GM18870 (cell line): ENCODE measurements at regions not wholly inside any gene's neighbourhood (a gene's known extent, or its start where the extent isn't known, plus 50 kb on each side); places are given as distances from the start of the nearest gene placed in this dataset.

Source experiments
- ATAC-seq: cut with Tn5 transposase; IDR thresholded peaks from one replicate; pipeline ENCODE4 v1.9.1; 2021; ENCODE audit warnings: moderate library complexity; ENCODE audit not compliant: unreplicated experiment

- no peak for ATAC-seq
These were observed 301.6 kb downstream of the SLITRK6 start for GRCh38 chr13:85497652-85498051.

GRCh38 chr13:85492283-85492682 is 306.9 kb downstream of the SLITRK6 start:
- ATAC-seq, result no peak

- ATAC-seq, result no peak
These were observed 312.6 kb downstream of the SLITRK6 start for GRCh38 chr13:85486663-85487062.

GRCh38 chr13:85473144-85473543 is 326.1 kb downstream of the SLITRK6 start:
- ATAC-seq, result no peak

DNA sequence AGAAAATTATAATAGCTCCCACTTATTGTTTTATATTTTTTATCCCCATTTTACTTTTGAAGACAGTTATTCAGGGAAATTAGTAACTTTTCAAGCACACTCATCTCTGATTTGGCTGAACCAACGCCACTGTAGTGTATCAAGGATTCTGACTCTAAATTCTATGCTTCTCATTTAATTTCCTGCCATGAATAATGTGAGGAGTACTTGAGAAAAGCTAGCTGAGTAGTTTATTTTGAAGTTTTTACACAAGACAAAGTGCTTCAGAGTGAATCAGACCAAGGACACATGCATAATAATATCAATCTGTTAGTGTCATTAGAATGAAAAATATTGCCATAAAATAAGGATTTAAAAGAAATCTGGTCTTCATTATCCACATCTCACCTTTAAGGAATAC is 329.9 kb downstream of the SLITRK6 start:
- ATAC-seq, result no peak

DNA sequence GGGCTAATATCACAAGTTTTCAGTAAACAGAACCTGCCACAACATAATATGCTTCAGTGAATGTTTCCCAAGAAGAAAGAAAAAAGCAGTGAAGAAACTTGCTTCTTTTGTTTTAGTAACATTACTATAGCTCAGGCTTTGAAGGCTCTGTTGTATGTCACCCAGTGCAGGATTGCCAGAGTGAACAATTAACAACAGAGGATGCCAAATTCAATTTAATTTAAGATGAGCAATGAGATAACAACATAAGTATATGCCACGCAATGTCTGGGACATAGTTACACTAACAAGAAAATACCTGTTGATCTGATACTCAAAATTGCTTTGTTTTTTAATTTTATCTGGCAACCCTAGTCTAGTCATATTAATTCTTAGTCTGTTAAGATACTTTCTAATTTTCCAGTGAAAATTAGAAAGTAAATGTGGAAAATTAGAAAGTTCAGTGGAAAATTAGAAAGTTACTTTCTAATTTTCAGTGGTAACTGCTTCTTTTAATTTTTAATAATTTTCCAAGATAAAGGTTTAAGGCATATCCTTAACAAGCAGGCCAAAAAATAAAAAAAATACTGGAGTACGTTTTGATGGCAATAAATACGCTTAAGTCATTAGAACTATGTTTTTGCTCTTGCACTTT is 336.3 kb downstream of the SLITRK6 start:
- ATAC-seq, result no peak

DNA sequence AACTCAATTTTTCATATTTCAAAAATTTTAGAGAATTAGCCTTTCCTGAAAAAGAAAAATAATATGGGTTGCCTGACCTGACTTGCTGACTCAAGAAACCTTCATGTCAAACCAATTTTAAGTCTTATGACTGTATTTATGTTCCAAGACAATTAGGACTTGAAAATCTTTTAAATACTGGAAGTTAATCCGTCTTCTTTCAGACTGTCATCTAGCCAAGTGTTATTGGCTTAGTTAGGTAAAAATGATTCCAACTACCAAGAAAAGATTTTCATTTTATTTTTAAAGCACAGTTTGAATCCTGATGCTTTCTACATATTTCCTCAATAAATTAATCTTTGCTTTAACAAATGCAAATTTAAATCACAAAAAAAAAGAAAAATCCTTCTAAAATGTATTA is 337.6 kb downstream of the SLITRK6 start:
- no peak for ATAC-seq

GRCh38 chr13:85445534-85445933 is 353.7 kb downstream of the SLITRK6 start:
- ATAC-seq, result no peak

DNA sequence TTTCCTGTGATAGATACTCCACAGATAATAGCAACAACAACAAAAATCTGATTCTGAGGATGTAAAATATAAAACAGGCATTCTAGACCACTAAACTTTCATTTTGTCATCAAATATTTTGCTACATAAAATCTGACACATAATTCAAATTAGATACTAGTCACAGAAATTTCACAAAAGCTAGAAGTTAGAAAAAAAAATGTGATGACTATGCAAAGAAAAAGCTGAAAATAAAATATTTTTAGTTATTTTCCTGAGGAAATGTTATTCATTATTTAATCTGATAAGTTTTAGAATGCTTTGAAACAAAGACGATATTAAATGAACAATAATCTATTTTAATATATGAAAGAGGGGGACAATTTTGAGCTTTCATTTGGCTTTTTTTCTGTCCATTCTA is 357.2 kb downstream of the SLITRK6 start:
- no peak for ATAC-seq

DNA sequence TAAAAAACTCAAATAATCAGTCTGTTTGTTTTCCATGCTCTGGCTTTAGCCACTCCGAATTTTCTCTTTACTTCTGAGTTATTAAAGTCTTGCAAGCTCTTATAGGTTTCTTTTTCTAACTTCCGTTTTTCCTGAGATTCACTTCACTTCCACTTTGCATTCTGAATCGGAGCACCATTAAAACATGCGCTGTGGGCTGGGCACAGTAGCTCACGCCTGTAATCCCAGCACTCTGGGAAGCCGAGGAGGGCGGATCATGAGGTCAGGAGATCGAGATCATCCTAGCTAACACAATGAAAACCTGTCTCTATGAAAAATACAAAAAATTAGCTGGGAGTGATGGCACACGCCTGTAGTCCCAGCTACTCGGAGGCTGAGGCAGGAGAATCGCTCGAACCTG is 357.9 kb downstream of the SLITRK6 start:
- no peak for ATAC-seq

- ATAC-seq, result no peak
These were observed 363.2 kb downstream of the SLITRK6 start for GRCh38 chr13:85436029-85436428.

DNA sequence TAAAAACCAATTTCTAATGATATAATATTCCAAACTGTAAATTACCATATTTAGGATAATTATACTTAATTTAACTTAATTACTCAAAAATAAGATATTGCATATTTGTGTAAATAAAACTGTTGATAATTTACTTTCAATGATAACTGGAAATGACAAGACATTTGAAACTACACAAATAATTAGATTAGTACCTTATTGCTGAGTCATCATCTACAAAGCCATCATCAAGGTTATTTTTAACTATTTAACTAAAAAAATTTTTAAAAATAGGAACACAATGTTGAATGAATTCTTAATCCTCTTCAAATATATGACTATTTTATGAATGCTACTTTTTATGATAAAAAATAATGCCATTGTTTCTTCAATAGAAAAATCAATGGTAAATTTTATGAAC is 364.3 kb downstream of the SLITRK6 start:
- ATAC-seq, result no peak

DNA sequence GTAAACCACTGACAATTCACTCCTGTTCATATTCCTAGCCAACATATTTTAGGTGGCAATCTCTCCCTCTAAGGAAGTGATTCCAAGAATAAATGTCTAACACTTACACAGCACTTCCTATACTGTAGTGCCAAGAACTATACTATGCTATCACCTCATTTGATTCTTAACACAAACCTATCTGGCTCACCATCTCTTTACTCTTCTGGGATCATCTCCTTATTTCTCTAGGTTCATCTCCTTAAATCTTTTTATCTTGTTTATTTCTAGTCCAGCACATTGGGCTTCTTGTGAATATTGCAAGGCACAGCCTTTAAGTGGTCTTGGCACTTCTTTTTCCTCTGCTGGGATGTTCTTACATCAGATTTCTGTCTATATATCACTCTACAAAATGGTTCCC is 366.3 kb downstream of the SLITRK6 start:
- ATAC-seq, result no peak

DNA sequence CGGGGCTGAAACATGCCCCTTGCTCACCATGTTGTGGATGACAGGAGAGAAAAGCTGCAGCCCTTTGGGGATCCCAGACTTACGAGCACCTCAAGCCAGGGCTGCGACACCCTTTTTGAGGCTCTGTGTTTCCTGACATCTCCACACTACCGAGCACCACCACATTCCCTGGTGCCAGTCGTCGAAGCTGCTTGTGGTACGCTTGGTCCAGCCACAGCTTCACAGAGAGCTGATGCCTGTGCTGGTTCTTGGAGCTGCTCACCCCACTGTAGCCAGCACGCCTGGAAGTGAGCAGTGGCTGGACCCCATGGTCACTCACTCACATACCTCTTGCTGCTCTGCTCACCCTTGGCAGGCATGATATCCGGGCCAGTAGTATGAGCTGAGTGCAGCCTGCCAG is 367.5 kb downstream of the SLITRK6 start:
- no peak for ATAC-seq

- ATAC-seq, result no peak
These were observed 368.9 kb downstream of the SLITRK6 start for GRCh38 chr13:85430216-85430794.

- ATAC-seq, result no peak
These were observed 371.8 kb downstream of the SLITRK6 start for GRCh38 chr13:85427416-85427815.

- ATAC-seq, result no peak
These were observed 379.1 kb downstream of the SLITRK6 start for GRCh38 chr13:85420136-85420535.

DNA sequence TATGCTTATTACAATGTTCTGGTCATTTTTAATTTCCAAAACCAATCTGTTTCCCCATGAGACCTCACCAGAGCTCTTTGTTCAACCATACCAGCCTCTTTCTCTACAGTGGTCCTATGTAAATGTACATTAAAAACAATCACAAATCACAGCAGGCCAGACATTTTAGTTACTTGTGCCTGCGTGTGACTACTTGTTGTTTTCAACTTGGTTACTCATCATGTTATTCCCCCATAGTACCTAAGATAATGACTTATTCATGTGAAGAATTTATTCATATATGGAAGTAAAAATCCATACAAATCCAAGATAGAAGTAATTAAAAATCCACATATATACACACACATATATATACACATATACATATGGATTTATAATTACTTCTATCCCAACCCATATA is 379.6 kb downstream of the SLITRK6 start:
- no peak for ATAC-seq

- ATAC-seq, result no peak
These were observed 381.4 kb downstream of the SLITRK6 start for GRCh38 chr13:85417807-85418206.

- no peak for ATAC-seq
These were observed 385.6 kb downstream of the SLITRK6 start for GRCh38 chr13:85413664-85414063.

GRCh38 chr13:85412448-85412847 is 386.8 kb downstream of the SLITRK6 start:
- no peak for ATAC-seq

DNA sequence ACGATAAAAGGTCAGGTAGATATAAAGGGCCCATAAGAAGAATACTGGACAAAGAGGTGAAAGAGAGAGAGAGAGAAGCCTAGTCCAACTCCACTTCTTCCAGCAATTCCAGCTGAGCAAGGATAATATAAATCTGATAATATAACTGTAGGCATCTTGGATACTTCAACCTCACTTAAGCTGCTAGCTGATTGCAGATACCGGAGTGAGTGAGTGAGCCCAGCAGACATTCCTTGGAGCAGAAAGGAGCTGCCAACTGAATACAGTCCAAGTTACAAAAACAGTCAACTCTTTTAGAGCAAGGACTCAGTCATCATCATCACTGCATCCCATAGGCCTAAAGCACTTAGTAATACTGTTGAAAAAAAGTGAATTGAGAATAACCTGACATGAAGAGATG is 387.6 kb downstream of the SLITRK6 start:
- ATAC-seq, result no peak

GRCh38 chr13:85408415-85408814 is 390.8 kb downstream of the SLITRK6 start:
- ATAC-seq, result no peak
